CD4-positive, alpha-beta T cell (primary cell): ENCODE measurements at regions not wholly inside any gene's neighbourhood (a gene's known extent, or its start where the extent isn't known, plus 50 kb on each side); places are given as distances from the start of the nearest gene placed in this dataset.

ENCODE experiments used
- ATAC-seq: fragments of 200-7000 bp; cut with Tn5 transposase; one replicate; pipeline ENCODE4 v1.10.0; 2022; ENCODE audit warnings: mild to moderate bottlenecking; ENCODE audit not compliant: poor library complexity
- CTCF ChIA-PET: fragments of 350-600 bp; sonication (Branson Sonifier 250); formaldehyde crosslinking; loops from one replicate; lab custom pipeline; 2021; ENCODE audit warnings: antibody characterized with exemption, inconsistent platforms; lab: Charles Lee
- POLR2A ChIA-PET: fragments of 350-600 bp; sonication (Branson Sonifier 250); formaldehyde crosslinking; loops from one replicate; lab custom pipeline; 2021; ENCODE audit warnings: antibody characterized with exemption, inconsistent platforms; lab: Charles Lee
- DNase-seq, 14 experiments: peaks; one replicate each; pipeline ENCODE4 v3.0.0-alpha.2; 2013 to 2020; ENCODE audit warnings: mixed read lengths in 2 of 14
- H3K27ac ChIP-seq, 2 donors: one replicate each; pipeline versions ENCODE4 v1.5.1 to v1.7.0; 2013; ENCODE audit warnings: low read length in 2 of 2, low read depth in 1 of 2, mild to moderate bottlenecking in 1 of 2
- H3K27me3 ChIP-seq, 2 experiments: 1 replicate in 1 of 2; 2 replicates in 1 of 2; pipeline versions ENCODE4 v1.6.1 to v1.7.0; 2013; ENCODE audit warnings: low read length in 2 of 2, control low read depth in 1 of 2, mild to moderate bottlenecking in 1 of 2, moderate library complexity in 1 of 2; ENCODE audit not compliant: insufficient read depth in 2 of 2, control insufficient read depth in 1 of 2
- H3K36me3 ChIP-seq: one replicate; pipeline ENCODE4 v1.6.1; 2013; ENCODE audit warnings: low read length, control low read depth; ENCODE audit not compliant: insufficient read depth
- H3K4me1 ChIP-seq: one replicate; pipeline ENCODE4 v1.6.1; 2013; ENCODE audit warnings: low read length, control low read depth; ENCODE audit not compliant: insufficient read depth
- H3K4me3 ChIP-seq: one replicate; pipeline ENCODE4 v1.5.1; 2013; ENCODE audit warnings: mild to moderate bottlenecking, low read length, moderate library complexity
- H3K9me3 ChIP-seq, 2 experiments: 1 replicate in 1 of 2; 2 replicates in 1 of 2; pipeline versions ENCODE4 v1.6.1 to v1.7.0; 2013; ENCODE audit warnings: low read length in 2 of 2, mild to moderate bottlenecking in 2 of 2, control low read depth in 1 of 2, moderate library complexity in 1 of 2; ENCODE audit not compliant: control insufficient read depth in 1 of 2, insufficient read depth in 1 of 2
- H3K27ac Mint-ChIP-seq: one replicate; pipeline ENCODE4 v1.8.0; 2020; ENCODE audit warnings: mixed read lengths
- H3K27me3 Mint-ChIP-seq: one replicate; pipeline ENCODE4 v1.8.0; 2021; ENCODE audit warnings: mixed read lengths
- H3K36me3 Mint-ChIP-seq: one replicate; pipeline ENCODE4 v1.8.0; 2021; ENCODE audit warnings: low read depth, mixed read lengths
- H3K4me1 Mint-ChIP-seq: one replicate; pipeline ENCODE4 v1.8.0; 2021; ENCODE audit warnings: low read depth, mixed read lengths
- H3K4me3 Mint-ChIP-seq: one replicate; pipeline ENCODE4 v1.8.0; 2020; ENCODE audit warnings: mild to moderate bottlenecking, mixed read lengths
- H3K9me3 Mint-ChIP-seq: one replicate; pipeline ENCODE4 v1.8.0; 2020; ENCODE audit warnings: mixed read lengths
- intact Hi-C, 2 experiments: fragments of 100-400 bp; cut with DNase I in 1 of 2; cut with micrococcal nuclease in 1 of 2; formaldehyde crosslinking; loops; one replicate each; pipeline versions ENCODE4 v1.15.1 to v1.9.0; 2023 to 2025; cut with DNase I, micrococcal nuclease
- TF ChIP-seq, protein P1 (sequence below): fragments of 200-600 bp; IDR thresholded peaks from one replicate; pipeline ENCODE4 v1.8.0; 2022; ENCODE audit warnings: antibody characterized with exemption, mild to moderate bottlenecking

GRCh38 chr5:63175850-63176249, 597.2 kb downstream of the LRRC70 start:
- H3K27me3 ChIP-seq: no peaks in the 10 kb centered on the region
- peaks cover 0 to 8% of the 10 kb centered on the region in 2 experiments for H3K9me3 ChIP-seq
- ATAC-seq (no peak), DNase-seq (no peak)
- TF ChIP-seq, protein P1, sequence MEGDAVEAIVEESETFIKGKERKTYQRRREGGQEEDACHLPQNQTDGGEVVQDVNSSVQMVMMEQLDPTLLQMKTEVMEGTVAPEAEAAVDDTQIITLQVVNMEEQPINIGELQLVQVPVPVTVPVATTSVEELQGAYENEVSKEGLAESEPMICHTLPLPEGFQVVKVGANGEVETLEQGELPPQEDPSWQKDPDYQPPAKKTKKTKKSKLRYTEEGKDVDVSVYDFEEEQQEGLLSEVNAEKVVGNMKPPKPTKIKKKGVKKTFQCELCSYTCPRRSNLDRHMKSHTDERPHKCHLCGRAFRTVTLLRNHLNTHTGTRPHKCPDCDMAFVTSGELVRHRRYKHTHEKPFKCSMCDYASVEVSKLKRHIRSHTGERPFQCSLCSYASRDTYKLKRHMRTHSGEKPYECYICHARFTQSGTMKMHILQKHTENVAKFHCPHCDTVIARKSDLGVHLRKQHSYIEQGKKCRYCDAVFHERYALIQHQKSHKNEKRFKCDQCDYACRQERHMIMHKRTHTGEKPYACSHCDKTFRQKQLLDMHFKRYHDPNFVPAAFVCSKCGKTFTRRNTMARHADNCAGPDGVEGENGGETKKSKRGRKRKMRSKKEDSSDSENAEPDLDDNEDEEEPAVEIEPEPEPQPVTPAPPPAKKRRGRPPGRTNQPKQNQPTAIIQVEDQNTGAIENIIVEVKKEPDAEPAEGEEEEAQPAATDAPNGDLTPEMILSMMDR: no peak
- intact Hi-C loops: no loop called here
- Mint-ChIP-seq H3K4me1 (no peaks in the 10 kb centered on the region), H3K27ac (no peak overlapping the region), H3K36me3 (no peaks in the 10 kb centered on the region), H3K27me3 (no peaks in the 10 kb centered on the region), H3K4me3 (no peak overlapping the region), H3K9me3 (no peaks in the 10 kb centered on the region)
- H3K4me3 ChIP-seq: no peak overlapping the region
- no peak overlapping the region for H3K27ac ChIP-seq
- H3K36me3 ChIP-seq: no peaks in the 10 kb centered on the region
- ChIA-PET CTCF (no interaction called here), POLR2A (no interaction called here)
- H3K4me1 ChIP-seq: no peaks in the 10 kb centered on the region

DNA sequence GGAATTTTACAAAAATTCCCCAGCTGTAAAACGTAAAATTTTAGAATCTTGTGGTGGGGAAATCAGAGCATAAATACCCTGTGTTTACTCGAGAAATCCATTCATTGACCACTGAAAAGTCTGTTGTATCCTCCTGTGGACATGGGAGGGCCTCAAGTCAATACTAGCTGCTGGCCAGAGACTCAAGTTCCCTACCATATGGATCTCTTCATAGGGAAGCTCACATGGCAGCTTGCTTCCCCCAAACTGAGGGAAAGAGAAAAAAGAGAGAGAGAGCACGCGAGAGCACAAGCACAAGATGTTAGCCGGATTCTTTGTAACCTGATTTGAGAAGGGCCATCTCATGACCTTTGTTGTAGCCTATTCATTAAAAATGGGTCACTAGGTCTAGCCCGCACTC, 591.9 kb downstream of the LRRC70 start:
- Histone ChIP-seq H3K27ac (no peak overlapping the region), H3K9me3 (no peaks in the 10 kb centered on the region), H3K27me3 (no peaks in the 10 kb centered on the region), H3K36me3 (no peaks in the 10 kb centered on the region), H3K4me3 (no peak overlapping the region), H3K4me1 (no peaks in the 10 kb centered on the region)
- Mint-ChIP-seq H3K4me3 (no peak overlapping the region), H3K4me1 (no peaks in the 10 kb centered on the region), H3K27ac (no peak overlapping the region), H3K27me3 (no peaks in the 10 kb centered on the region), H3K36me3 (no peaks in the 10 kb centered on the region), H3K9me3 (peaks cover 5% of the 10 kb centered on the region)
- intact Hi-C loops: no loop called here
- ChIA-PET POLR2A (no interaction called here), CTCF (no interaction called here)
- ATAC-seq (no peak), DNase-seq (no peak)
- TF ChIP-seq, protein P1: no peak

GRCh38 chr5:63164838-63165535, 586.4 kb downstream of the LRRC70 start:
- H3K4me1 ChIP-seq: no peaks in the 10 kb centered on the region
- H3K9me3 ChIP-seq: no peaks in the 10 kb centered on the region
- intact Hi-C loops: no loop called here
- ATAC-seq (no peak), DNase-seq (no peak)
- TF ChIP-seq, protein P1: no peak
- CTCF ChIA-PET: no interaction called here
- POLR2A ChIA-PET: no interaction called here
- no peak overlapping the region for H3K4me3 ChIP-seq
- H3K27ac ChIP-seq: no peak overlapping the region
- no peak overlapping the region for H3K27ac Mint-ChIP-seq
- H3K36me3 ChIP-seq: no peaks in the 10 kb centered on the region
- H3K27me3 Mint-ChIP-seq: no peaks in the 10 kb centered on the region
- peaks cover 5% of the 10 kb centered on the region for H3K9me3 Mint-ChIP-seq
- no peaks in the 10 kb centered on the region for H3K36me3 Mint-ChIP-seq
- H3K4me3 Mint-ChIP-seq: no peak overlapping the region
- H3K27me3 ChIP-seq: no peaks in the 10 kb centered on the region
- no peaks in the 10 kb centered on the region for H3K4me1 Mint-ChIP-seq
